ENCODE measurements at regions not wholly inside any gene's neighbourhood (a gene's known extent, or its start where the extent isn't known, plus 50 kb on each side); places are given as distances from the start of the nearest gene placed in this dataset.

DNA sequence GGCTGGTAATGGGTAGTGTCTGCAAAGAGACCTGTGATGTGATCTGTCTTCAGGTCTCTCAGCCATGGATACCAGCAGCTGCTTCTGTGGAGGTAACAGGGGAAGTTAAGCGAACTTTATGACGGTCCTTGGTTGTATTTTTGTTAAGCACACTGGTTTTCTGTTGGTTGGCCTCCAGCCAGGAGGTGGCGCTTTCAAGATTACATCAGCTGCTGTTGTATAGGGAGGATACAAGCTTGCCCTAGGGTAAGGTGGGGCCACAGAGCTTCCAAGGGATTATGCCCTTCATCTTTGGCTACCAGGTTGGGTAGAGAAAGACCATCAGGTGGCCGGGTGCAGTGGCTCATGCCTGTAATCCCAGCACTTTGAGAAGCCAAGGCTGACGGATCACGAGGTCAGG, 834.2 kb upstream of the GALNTL6 start:
- intact Hi-C loops (cut with micrococcal nuclease) (no loop called here), in situ Hi-C loops (cut with MboI) (no loop called here)
- H3K9ac ChIP-seq (ENCODE audit: insufficient read depth in 1 of 2, low read depth in 2 of 2, low read length in 2 of 2), result no peak overlapping the region
- CTCF ChIA-PET (ENCODE audit: low intra/inter-chr PET ratio), result no interaction called here
- DNase-seq (ENCODE audit: extremely low read depth in 1 of 4, low spot score in 3 of 4), result peak in 1 of 4 experiments; percentile 1
- FAIRE-seq, result no peak
- no peak overlapping the region for H2AFZ ChIP-seq (ENCODE audit: low read depth, low read length)
- H3K36me3 ChIP-seq (ENCODE audit: control insufficient read depth, insufficient read depth, low read length), result no peaks in the 10 kb centered on the region
- no peaks in the 10 kb centered on the region for H3K4me1 ChIP-seq (replicated peaks in 1 of 2; ENCODE audit: control insufficient read depth in 2 of 2, insufficient read depth in 2 of 2, low read length in 2 of 2)
- BruUV-seq (replicated peaks), result no TSS peak
- TF ChIP-seq KHSRP (IDR thresholded peaks at IDR 0.05), result no peak
- TF ChIP-seq TRIM28 (IDR thresholded peaks at IDR 0.05), result no peak
- no peak for TF ChIP-seq TCF3 (CRISPR knock-in tag; IDR thresholded peaks at IDR 0.05)
- no peak for TF ChIP-seq TGIF2 (CRISPR knock-in tag; IDR thresholded peaks at IDR 0.05)
- TF ChIP-seq TAF15 (IDR thresholded peaks at IDR 0.05; ENCODE audit: low read depth, low read length), result no peak
- TF ChIP-seq CTCFL (IDR thresholded peaks at IDR 0.05; ENCODE audit: borderline replicate concordance, insufficient read depth, low read depth, low read length, poor library complexity, severe bottlenecking), result no peak
- TF ChIP-seq ZFPM2 (CRISPR knock-in tag; IDR thresholded peaks at IDR 0.05), result no peak
- no peak for TF ChIP-seq SRSF9 (IDR thresholded peaks at IDR 0.05; ENCODE audit: borderline replicate concordance, low read depth, low read length)
- no peak for TF ChIP-seq DNMT1 (IDR thresholded peaks at IDR 0.05)
- no peak for TF ChIP-seq FOXA1 (IDR thresholded peaks at IDR 0.05; ENCODE audit: borderline replicate concordance)
- 6% methylated on average over 6 of the region's 6 CpGs for WGBS (ENCODE audit: insufficient coverage, low coverage, missing lambda C conversion rate)
- ATAC-seq, result no peak
- no peak overlapping the region for H3K27ac ChIP-seq (ENCODE audit: extremely low read depth, low read depth, low read length)
- H3K4me3 ChIP-seq, result no peak overlapping the region
- H3K27me3 ChIP-seq (ENCODE audit: control insufficient read depth in 2 of 2, insufficient read depth in 2 of 2, low read length in 2 of 2), result no peaks in the 10 kb centered on the region
- H4K20me1 ChIP-seq (replicated peaks; ENCODE audit: control insufficient read depth, insufficient read depth, low read length), result no peaks in the 10 kb centered on the region
- H3K9me1 ChIP-seq (ENCODE audit: control insufficient read depth, insufficient read depth, low read length), result no peaks in the 10 kb centered on the region
- H3K4me2 ChIP-seq (ENCODE audit: insufficient read depth, low read length), result no peak overlapping the region
- no peaks in the 10 kb centered on the region for H3K79me2 ChIP-seq (ENCODE audit: control insufficient read depth, insufficient read depth, low read length)
- POLR2A ChIA-PET, result no interaction called here
- no peaks in the 10 kb centered on the region for H3K9me3 ChIP-seq (replicated peaks; ENCODE audit: control insufficient read depth, insufficient read depth, low read depth, low read length)

Data from K562 (cell line).